GM18499 (cell line): ENCODE measurements at regions not wholly inside any gene's neighbourhood (a gene's known extent, or its start where the extent isn't known, plus 50 kb on each side); places are given as distances from the start of the nearest gene placed in this dataset.

Experiments used
- ATAC-seq: cut with Tn5 transposase; IDR thresholded peaks from one replicate; pipeline ENCODE4 v1.9.1; 2021; ENCODE audit warnings: moderate number of reproducible peaks; ENCODE audit not compliant: insufficient read depth, unreplicated experiment

- no peak for ATAC-seq
These were observed 153.1 kb downstream of the PCDH17 start for GRCh38 chr13:57784633-57785032.

DNA sequence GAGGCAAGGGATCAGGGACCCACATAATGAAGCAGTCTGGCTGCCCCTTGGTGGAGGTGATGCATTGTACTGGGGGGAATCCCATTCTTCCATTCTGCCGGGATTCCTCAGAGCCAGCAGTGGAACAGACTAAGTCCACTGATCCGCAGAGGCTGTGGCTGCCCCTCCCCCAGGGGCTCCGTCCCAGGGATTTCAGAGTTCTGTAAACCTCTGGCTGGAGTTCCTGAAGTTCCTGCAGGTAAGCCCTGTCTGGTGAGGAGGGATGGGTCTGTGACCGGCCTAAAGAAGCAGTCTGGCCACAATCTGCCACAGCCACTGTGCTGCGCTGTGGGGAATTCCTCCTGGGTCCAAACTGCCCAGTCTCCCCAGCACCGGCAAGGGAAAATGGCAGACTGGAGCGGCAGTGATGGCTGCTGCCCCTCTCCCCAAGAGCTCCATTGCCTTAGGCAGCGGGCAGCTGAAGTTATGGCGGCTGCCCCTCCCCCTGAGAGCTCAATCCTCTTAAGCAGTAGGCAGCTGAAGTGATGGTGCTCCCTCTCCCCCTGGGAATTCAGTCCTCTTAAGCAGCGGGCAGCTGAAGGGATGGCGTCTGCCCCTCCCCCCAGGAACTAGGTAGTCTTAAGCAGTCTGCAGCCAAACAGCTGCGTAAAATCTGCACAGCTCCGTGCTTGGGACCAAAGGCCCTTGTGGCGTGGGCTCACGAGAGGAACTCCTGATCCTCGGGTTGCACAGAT lies 155.7 kb downstream of the PCDH17 start:
- no peak for ATAC-seq

GRCh38 chr13:57799624-57800023 lies 168.1 kb downstream of the PCDH17 start:
- ATAC-seq: no peak

DNA sequence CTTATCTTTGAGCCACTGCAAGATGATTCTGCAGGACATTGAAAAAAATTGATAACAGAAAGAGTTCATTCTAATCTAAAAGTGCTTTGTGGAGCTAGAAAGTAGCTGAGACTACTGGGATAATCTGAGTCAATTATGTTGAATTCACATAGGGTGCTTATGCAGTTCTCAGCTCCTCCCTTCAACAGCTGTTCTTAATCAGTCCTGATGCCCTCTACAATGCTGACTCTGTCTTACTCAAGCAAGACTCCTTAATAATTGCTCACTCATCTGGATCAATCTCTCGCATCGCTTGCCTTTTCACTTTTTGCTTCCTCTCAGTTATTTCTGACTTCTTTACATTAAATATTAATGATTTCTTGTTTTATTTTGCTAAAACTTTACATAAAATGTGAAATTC lies 182.1 kb downstream of the PCDH17 start:
- ATAC-seq: no peak

DNA sequence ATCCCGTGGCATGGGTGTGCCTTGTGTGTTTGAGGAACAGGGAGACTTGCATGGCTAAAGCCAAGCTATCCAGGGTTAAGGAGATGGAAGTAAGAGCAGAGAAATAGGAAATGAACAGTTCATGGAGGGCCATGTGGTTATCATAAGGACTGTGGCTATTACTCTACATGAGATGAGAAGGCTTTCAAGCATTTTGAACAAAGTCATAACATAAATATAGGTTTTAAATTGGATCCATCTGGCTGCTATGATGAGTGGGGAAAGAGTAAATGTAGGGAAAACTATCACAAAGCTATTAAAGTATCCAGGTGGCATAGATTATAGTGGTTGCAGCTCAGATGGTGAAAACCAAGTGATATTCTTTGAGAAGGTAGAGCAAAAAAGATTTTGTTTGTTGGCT lies 184.1 kb downstream of the PCDH17 start:
- no peak for ATAC-seq

DNA sequence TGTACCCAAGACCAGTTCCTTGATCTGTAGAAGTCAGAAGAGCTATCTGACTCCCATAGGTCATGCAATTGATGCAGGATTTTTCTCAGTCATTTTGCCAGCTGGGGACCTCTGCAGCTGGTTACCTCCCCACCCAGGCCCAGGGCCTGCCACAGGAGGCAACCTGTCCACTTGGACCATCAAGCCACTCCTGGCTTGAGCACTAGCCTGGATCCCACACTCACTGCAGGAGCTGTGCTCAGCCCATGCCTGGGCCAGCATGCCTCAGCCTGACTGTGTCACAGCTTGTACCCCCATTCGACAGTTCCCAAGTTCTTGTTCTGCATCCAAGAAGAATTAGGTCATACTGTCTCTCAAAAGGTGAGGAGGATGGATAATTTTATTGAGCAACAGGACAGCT lies 189.4 kb downstream of the PCDH17 start:
- ATAC-seq: no peak

GRCh38 chr13:57823704-57824103 lies 192.2 kb downstream of the PCDH17 start:
- no peak for ATAC-seq

DNA sequence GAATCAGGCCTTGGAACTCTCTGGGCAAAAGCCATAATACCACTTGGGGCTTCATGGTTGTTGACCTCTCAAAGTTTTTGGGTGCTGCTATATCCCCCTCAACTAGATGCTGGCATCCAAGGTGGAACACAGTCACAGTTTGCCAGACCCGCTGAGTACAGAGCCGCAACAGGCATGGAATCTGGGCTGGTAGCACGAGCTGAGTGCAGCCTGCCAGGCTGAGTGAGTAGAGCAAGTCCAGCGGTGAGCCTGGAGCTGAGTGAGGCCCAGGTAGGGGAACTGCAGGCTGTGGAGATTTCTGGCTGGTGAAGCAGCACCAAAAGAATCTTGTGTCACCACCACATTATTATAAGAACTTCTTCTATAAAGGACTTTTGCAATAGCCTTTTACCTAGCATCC lies 192.6 kb downstream of the PCDH17 start:
- ATAC-seq: no peak

GRCh38 chr13:57825066-57825465 lies 193.5 kb downstream of the PCDH17 start:
- ATAC-seq: no peak

- no peak for ATAC-seq
These were observed 198.0 kb downstream of the PCDH17 start for GRCh38 chr13:57829496-57829895.

DNA sequence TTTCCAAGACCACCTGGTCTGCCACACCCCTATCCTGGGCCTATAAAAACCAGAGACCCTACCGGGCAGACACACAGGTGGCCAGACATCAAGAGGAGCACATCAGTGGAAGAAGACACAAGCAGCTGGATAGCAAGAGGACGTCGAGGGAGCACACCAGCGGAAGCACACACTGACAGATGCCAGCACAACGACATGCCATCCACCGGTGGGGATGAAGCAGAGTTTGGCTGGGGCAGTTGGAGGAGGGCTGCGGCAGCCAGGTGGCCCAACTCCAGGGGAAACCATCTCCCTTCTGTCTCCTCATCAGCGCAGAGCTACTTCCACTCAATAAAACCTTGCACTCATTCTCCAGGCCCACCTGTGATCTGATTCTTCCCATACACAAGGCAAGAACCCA lies 200.6 kb downstream of the PCDH17 start:
- ATAC-seq: no peak

DNA sequence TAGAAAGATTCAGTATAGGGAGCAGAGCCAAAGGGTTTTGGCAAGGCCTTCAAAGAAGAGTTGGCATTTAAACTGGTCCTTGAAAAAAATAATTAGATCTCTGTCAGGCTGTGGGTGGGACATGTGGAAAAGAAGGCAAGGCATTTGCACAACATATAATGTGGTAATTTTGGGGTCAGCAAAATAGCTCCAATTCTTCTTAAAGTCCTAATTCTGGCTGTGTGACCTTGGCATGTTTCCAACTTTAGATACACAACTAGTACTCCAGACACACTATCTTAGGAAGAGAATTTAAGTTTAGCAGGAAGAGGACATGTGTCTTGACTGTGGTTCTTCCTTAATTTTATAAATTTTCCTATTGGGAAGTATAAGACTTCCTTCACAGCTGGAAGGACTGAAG lies 206.3 kb downstream of the PCDH17 start:
- no peak for ATAC-seq

- ATAC-seq: no peak
These were observed 212.0 kb downstream of the PCDH17 start for GRCh38 chr13:57843521-57843920.

- no peak for ATAC-seq
These were observed 215.1 kb downstream of the PCDH17 start for GRCh38 chr13:57846600-57847173.

DNA sequence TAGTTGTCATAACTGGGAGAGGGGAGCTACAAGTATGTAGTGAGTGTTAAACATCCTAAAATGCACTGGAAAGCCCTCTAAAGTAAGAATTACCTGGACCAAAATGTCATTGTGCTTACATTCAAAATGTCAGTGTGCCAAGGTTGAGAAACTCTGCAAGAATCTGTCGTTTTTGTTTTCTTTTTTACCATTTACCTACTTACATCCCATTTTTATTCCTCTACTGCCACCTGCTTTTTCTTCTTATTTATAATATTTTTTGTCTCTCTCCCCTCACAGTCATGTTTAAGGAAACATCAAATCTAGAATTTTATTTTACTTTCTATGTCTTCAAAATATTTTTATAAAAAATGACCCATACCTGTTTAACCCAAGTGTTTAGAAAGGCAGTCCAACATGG lies 226.4 kb downstream of the PCDH17 start:
- ATAC-seq: no peak

- ATAC-seq: no peak
These were observed 226.8 kb downstream of the PCDH17 start for GRCh38 chr13:57858376-57858775.

DNA sequence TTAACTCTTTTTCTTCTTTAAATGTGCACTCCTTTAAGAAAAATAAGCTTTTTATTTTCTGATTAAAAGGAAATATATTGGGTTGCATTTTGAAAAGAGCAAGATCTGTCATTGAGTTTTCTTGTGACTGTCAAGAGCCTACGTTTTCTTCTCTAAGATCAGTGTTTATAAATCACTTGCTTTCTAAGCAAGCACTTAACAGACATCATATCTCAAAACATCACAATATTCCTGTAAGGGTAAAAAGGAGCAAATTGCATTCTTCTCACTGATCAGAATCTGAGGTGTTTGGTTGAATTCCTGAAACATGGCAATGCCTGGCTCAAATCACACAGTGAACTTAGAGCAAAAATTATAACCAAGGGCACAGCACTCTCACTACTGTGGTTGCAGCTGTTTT lies 231.3 kb downstream of the PCDH17 start:
- ATAC-seq: no peak

DNA sequence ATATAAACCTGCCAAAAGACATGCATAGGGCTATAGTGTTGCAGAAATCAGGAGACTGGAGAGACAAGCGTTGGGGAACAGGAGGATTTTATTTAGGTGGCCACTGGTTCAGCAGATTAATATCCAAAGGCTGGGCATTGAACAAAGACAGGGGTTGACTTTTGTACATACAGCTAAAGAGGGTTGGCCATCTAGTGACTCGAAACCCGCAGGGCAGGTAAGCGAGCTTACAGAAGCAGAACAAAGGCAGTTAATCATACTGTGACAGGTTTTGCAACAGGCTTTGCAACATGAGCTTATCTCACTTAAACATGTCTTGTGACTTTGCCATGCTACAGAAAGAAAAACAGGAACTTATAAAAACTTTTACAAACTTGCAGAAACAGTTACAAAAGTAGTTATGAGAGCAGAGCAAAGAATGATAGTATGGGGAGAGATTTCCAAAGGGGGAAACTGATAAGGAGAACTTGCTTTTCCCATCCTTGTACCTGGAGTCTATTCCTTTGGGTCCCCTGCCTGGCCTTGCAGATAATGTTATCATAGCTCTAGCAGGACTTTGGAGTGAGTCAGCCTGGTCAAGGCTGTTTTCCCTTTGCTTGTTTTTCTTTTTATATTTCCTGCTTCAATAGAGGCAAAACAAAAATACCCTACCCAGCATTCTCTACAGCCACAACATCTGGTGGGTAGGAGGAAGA lies 234.2 kb downstream of the PCDH17 start:
- no peak for ATAC-seq

DNA sequence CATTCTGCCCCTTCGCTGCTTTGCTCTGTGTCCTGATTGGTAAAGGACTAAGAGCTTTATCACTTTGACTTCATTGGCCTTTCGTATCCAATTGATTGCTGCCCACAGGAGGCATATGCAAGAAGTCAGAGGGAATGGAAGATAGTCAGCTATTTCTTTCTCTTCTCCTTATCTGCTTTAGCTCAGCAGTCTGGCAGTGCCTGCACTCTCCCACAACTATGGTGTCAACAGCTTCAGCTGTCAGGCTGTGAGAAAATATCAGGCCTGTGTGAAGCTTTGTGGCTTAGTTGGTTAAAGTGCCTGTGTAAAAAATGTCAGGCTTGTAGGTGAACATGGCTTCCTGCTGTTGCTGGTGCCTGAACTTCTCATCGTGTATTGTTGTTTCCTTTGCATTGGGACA lies 243.0 kb downstream of the PCDH17 start:
- ATAC-seq: no peak

DNA sequence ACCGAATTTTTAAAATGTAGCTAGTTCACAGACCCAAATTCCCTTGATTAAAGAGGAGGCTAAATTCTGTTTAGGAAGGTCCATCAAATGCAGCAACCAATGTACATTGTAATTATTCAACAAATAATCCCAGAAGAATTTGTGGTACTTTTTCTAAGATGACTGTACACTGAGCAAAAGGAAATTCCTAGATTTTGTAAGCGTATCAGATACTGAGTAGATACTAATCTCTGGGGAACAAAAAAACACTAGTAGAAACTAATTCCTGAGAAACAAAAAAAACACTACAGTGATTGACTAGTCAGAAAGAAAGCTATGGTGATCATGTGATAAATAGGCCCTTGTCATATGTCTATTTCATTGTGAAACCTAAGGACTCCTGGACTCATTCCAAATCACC lies 246.1 kb downstream of the PCDH17 start:
- no peak for ATAC-seq

DNA sequence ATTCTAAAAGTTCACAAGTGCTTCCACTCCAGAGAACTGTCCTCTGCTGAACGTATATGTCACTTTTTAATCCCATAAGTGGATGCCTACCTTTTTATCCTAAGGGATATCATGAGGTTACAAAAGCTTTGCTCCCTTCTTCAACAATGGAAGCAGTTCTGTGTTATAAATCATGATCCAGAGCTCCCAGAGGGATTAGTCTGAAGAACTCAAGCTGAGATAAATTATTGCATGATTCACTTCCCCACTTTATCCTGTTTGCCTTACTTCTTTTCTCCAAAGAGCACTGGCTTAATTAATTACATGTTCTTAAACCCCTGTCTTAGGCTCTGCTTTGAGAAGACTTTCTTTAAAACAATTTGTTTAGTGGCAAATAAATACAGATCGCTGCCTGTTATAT lies 246.7 kb downstream of the PCDH17 start:
- ATAC-seq: no peak

GRCh38 chr13:57897225-57897624 lies 265.7 kb downstream of the PCDH17 start:
- ATAC-seq: no peak
